Lower lobe of right lung (tissue), 2 donors: ENCODE measurements at regions not wholly inside any gene's neighbourhood (a gene's known extent, or its start where the extent isn't known, plus 50 kb on each side); places are given as distances from the start of the nearest gene placed in this dataset.
A peak's percentile ranks its signal among the peaks of the same experiment; 100 is the strongest.

Experiments used
- ATAC-seq, 2 donors: fragments of 200-7000 bp; cut with Tn5 transposase; one replicate each; pipeline ENCODE4 v1.9.1; 2020 to 2022; ENCODE audit warnings: mild to moderate bottlenecking in 2 of 2, moderate library complexity in 2 of 2
- DNase-seq: peaks from one replicate; pipeline ENCODE4 v3.0.0-alpha.2; 2020
- H3K27ac ChIP-seq: fragments of 200-600 bp; one replicate; pipeline ENCODE4 v1.8.0; 2022
- H3K27me3 ChIP-seq: fragments of 200-600 bp; one replicate; pipeline ENCODE4 v1.8.0; 2022; ENCODE audit warnings: low read depth
- H3K36me3 ChIP-seq: fragments of 200-600 bp; one replicate; pipeline ENCODE4 v1.8.0; 2022; ENCODE audit warnings: mild to moderate bottlenecking
- H3K4me1 ChIP-seq: fragments of 200-600 bp; one replicate; pipeline ENCODE4 v1.8.0; 2022
- H3K4me3 ChIP-seq: fragments of 200-600 bp; one replicate; pipeline ENCODE4 v1.8.0; 2022; ENCODE audit warnings: mild to moderate bottlenecking
- H3K9me3 ChIP-seq: fragments of 200-600 bp; one replicate; pipeline ENCODE4 v1.8.0; 2022
- intact Hi-C: fragments of 100-400 bp; cut with DNase I; formaldehyde crosslinking; loops from one replicate; pipeline ENCODE4 v1.11.0; 2022
- TF ChIP-seq, protein P1 (sequence below): fragments of 200-600 bp; IDR thresholded peaks from one replicate; pipeline ENCODE4 v1.8.0; 2022; ENCODE audit warnings: antibody characterized with exemption, mild to moderate bottlenecking
- donor health status: DM: no; HTN: yes; CAD: no; lungs with severe emphysema.

DNA sequence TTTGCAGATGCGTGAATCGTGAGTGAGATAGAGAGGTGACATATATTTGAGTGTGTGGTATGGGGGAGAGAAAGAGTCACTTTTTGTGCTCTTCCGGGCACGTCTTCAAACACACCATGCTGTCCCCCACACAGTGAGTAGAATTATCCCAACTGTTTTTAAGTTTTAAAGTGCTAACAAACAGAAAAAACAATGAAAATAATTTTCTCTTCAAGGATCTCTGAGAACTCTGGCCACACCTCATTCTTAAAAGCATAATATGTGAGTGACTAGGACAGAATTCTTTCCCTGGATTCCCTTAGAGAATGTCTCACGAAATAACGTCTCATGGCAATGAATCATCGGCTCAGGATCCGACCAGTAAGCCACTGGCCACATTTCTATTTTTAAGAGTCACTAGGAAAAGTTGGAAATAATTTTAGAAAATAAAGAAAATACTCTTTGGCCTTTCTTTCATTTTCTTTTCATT is 235.7 kb upstream of the ZNF217 start:
- no peaks in the 10 kb centered on the region for H3K36me3 ChIP-seq
- no peak for DNase-seq
- peak overlapping the region; percentile 84 for H3K27ac ChIP-seq
- H3K4me1 ChIP-seq, result peaks cover 37% of the 10 kb centered on the region
- ATAC-seq, result peak; percentile 69 to 82
- TF ChIP-seq, protein P1, sequence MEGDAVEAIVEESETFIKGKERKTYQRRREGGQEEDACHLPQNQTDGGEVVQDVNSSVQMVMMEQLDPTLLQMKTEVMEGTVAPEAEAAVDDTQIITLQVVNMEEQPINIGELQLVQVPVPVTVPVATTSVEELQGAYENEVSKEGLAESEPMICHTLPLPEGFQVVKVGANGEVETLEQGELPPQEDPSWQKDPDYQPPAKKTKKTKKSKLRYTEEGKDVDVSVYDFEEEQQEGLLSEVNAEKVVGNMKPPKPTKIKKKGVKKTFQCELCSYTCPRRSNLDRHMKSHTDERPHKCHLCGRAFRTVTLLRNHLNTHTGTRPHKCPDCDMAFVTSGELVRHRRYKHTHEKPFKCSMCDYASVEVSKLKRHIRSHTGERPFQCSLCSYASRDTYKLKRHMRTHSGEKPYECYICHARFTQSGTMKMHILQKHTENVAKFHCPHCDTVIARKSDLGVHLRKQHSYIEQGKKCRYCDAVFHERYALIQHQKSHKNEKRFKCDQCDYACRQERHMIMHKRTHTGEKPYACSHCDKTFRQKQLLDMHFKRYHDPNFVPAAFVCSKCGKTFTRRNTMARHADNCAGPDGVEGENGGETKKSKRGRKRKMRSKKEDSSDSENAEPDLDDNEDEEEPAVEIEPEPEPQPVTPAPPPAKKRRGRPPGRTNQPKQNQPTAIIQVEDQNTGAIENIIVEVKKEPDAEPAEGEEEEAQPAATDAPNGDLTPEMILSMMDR, result no peak
- intact Hi-C loops, result no loop called here
- no peaks in the 10 kb centered on the region for H3K9me3 ChIP-seq
- H3K27me3 ChIP-seq, result no peaks in the 10 kb centered on the region
- peak overlapping the region; percentile 36 for H3K4me3 ChIP-seq

DNA sequence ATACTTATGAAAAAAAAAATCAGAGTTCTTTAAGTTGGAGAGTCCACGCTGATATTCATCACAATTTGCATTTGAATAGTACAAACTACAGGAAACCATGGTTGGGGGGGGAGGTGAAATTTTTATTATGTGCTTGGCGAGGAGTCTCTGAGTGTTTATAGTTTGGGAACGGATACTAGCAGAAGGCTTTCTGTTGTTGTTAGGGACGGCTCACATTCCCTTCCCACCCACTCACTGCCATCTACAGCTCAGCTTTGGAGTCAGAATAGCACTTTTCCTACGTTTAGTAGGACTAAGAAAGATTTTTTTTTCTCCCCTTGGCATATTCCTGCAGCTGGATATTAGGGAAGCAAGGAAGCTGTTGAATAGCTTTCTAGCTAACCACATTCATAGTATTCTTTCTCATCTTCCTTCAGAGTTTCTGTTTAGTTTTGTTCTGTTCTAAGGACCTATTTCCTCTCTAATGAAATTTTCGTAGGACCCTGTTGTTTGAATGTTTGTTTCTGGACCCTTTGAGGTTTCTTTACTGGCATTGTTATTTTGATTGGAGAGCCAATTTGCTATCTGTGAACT is 235.1 kb upstream of the ZNF217 start:
- peak overlapping the region; percentile 84 for H3K27ac ChIP-seq
- H3K4me3 ChIP-seq, result peak overlapping the region; percentile 36
- TF ChIP-seq, protein P1, result no peak
- no peaks in the 10 kb centered on the region for H3K36me3 ChIP-seq
- H3K9me3 ChIP-seq, result no peaks in the 10 kb centered on the region
- intact Hi-C loops, result no loop called here
- ATAC-seq, result peak; percentile 63 to 74
- no peaks in the 10 kb centered on the region for H3K27me3 ChIP-seq
- peaks cover 33% of the 10 kb centered on the region for H3K4me1 ChIP-seq
- no peak for DNase-seq

DNA sequence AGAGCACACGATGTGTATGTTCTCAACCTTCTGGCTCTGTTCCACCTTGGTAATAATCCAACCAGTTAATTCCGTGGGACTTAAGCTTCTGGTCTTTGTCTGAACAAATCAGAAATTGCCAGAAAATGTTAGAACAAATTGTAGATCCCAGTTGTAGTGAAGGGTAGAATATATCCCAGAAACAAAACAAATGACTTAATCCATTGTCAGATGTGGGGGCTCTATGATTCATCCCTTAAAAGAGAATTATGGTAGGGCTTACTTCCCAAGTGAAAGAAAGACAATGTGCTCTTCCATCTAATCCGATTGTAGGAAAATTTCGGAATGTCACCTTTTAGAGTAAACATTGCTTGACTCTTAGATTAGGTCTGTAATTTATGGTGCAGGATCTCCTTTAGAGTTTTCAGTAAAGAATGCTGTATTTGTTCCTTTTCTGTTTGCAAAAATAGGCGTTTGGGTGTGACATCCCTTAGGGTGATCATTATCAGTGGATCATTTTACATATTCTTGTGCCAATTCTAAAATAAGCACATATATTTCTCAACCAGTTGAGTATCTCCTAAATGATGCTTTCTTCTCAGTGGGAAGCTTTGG is 234.5 kb upstream of the ZNF217 start:
- TF ChIP-seq, protein P1, result no peak
- peaks cover 33% of the 10 kb centered on the region for H3K4me1 ChIP-seq
- H3K27me3 ChIP-seq, result no peaks in the 10 kb centered on the region
- H3K9me3 ChIP-seq, result no peaks in the 10 kb centered on the region
- DNase-seq, result no peak
- peak overlapping the region; percentile 84 for H3K27ac ChIP-seq
- no peaks in the 10 kb centered on the region for H3K36me3 ChIP-seq
- H3K4me3 ChIP-seq, result peak overlapping the region; percentile 36
- intact Hi-C loops, result no loop called here
- ATAC-seq, result peak; percentile 35 to 43

DNA sequence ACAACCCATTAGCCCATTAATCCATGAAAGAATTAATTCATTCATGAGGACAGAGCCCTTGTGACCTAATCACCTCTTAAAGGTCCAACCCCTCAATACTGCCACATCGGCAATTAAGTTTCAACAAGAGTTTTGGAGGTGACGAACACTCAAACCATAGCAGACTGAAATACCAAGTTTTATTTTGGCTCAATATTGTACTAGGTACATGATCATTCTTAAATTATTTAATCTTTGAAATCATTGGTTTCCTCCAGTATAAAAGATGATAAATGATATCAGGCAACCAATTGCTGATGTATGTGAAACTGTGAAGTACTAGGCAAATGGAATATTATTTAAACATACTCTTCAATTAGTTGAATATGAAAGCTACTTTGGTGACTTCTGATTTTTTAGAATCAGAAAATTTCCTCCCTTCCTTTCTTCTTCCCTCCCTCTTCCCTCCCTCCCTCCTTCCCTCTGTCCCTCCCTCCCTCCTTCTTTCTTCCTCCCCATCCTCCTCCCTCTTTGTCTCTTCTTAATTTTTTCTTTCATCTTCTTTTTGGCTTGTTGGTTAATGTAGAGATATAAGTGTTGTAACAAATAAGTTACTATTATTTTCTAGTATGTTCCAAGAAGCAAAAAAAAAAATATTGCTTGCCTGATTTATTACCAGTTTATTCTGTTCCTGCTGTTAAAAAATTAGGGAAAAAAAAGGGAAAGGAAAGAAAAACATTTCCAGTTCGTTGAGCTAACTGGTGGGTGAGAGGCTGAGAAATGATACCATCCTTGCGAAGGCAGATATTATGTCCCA is 233.9 kb upstream of the ZNF217 start:
- peak overlapping the region; percentile 36 for H3K4me3 ChIP-seq
- peak overlapping the region; percentile 84 for H3K27ac ChIP-seq
- TF ChIP-seq, protein P1, result no peak
- H3K36me3 ChIP-seq, result no peaks in the 10 kb centered on the region
- ATAC-seq (no peak), DNase-seq (no peak)
- H3K27me3 ChIP-seq, result no peaks in the 10 kb centered on the region
- H3K9me3 ChIP-seq, result no peaks in the 10 kb centered on the region
- H3K4me1 ChIP-seq, result peaks cover 33% of the 10 kb centered on the region
- intact Hi-C loops, result no loop called here

DNA sequence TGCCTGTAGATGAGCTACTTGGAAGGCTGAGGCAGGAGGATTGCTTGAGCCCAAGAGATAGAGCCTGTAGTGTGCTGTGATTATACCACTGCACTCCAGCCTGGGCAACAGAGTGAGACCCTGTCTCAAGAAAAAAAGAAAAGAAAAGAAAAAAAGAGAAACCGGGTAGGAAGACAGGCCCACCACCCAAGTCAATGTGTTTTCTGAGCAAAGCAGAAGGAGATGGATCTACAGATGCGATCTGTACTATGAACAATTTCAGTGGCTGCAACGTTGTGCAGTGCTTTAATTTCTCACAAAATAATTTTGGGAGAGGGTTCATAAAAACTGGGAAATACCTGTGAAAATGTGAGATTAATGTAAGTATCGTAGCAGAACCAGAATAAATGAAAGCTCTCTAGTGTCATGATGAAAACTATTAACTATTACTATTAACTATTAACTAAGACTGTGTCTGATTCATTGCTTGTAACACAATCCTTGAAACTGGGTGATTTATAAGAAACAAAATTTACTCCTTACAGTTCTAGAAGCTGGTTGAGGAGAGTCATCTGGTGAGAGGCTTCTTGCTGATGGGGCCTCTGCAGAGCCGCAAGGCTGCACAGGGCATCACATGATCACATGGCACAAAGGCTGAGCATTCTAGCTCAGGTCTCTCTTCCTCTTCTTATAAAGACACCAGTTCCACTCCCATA is 233.1 kb upstream of the ZNF217 start:
- intact Hi-C loops, result no loop called here
- ATAC-seq, result peak in 1 of 2 donors; percentile 52
- Histone ChIP-seq H3K4me3 (no peak overlapping the region), H3K9me3 (no peaks in the 10 kb centered on the region), H3K27me3 (no peaks in the 10 kb centered on the region), H3K36me3 (no peaks in the 10 kb centered on the region), H3K27ac (no peak overlapping the region), H3K4me1 (peaks cover 33% of the 10 kb centered on the region)
- TF ChIP-seq, protein P1, result no peak
- peak; percentile 57 for DNase-seq
